AG10803 (cell line): ENCODE measurements at regions not wholly inside any gene's neighbourhood (a gene's known extent, or its start where the extent isn't known, plus 50 kb on each side); places are given as distances from the start of the nearest gene placed in this dataset.
"Not testable (repeated sequence)": the region's sequence is repeated elsewhere in the genome, so short reads cannot be mapped to it uniquely, and the experiment has no call there.

Experiments used
- DNase-seq: peaks from one replicate; pipeline ENCODE4 v3.0.0; 2010; ENCODE audit warnings: low read depth
- H3K4me3 ChIP-seq: 2 replicates; pipeline ENCODE4 v1.5.1; 2011; ENCODE audit warnings: mild to moderate bottlenecking, low read length, control low read depth
- CTCF ChIP-seq: conservative IDR thresholded peaks from 2 replicates; pipeline ENCODE4 v1.5.1; 2011; ENCODE audit warnings: mild to moderate bottlenecking, low read length, control low read depth, inconsistent platforms

- no peak for DNase-seq
- H3K4me3 ChIP-seq, result no peak overlapping the region
- no peak for TF ChIP-seq CTCF
These were observed 235.7 kb downstream of the DSC3 start for GRCh38 chr18:30806823-30807222.

DNA sequence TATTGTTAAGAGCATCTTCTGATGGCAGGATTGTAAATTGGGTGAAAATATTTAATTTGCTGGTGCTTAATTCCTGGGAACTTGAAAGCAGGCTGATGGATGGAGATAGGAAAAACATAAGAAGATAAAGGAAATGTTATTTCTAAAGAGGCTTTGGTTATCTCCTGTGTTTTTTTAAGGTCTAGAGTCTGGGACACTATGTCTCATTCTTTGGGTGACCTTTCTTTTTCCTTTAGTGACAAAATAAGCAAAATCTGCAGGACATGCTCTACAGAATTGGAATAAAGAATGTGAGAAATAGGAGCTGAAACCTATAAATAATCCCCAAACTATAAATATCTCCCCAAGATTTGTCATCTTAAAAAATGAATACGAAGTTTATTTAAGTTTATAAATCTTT is 241.7 kb downstream of the DSC3 start:
- TF ChIP-seq CTCF, result no peak
- no peak overlapping the region for H3K4me3 ChIP-seq
- no peak for DNase-seq

GRCh38 chr18:30792051-30792450 is 250.5 kb downstream of the DSC3 start:
- DNase-seq, result no peak
- no peak overlapping the region for H3K4me3 ChIP-seq
- TF ChIP-seq CTCF, result no peak

GRCh38 chr18:30788411-30788991 is 254.0 kb downstream of the DSC3 start:
- H3K4me3 ChIP-seq, DNase-seq: not testable (repeated sequence)

- no peak for TF ChIP-seq CTCF
- no peak for DNase-seq
These were observed 255.1 kb downstream of the DSC3 start for GRCh38 chr18:30787410-30787809.

DNA sequence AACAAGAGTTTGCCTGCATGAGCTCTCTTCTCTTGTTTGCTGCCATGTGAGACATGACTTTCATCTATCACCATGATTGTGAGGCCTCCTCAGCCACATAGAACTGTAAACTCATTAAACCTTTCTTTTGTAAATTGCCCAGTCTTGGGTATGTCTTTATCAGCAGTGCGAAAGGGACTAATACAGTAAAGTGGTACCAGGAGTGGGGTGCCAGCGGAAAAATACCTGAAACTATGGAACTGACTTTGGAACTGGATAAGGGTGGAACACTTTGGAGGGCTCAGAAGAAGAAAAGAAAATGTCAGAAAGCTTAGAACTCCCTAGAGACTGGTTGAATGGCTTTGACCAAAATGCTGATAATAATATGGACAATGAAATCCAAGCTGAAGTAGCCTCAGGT is 260.9 kb downstream of the DSC3 start:
- TF ChIP-seq CTCF, result no peak
- no peak overlapping the region for H3K4me3 ChIP-seq
- no peak for DNase-seq

More at GRCh38 chr18:30787410-30787809, 255.1 kb downstream of the DSC3 start:
- no peak overlapping the region for H3K4me3 ChIP-seq

DNA sequence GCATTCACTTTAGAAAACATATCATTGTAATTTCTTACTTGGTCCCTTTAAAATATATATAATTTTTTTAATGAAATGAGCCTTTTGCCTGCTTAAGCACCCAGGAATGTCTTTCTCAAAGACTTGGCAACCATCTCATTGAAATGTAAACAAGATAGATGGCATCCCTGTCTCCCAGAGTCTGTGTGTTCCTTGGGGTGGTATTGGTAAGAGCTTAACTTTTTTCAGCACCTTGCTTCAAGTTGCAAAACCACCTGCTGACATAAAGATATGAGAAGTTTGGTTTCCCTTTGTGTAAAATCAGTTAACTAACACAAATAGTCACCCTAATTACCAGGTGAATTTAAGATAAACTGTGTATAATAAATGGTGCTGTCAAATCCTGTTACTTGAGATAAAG is 266.9 kb downstream of the DSC3 start:
- no peak for DNase-seq
- no peak for TF ChIP-seq CTCF
- no peak overlapping the region for H3K4me3 ChIP-seq

DNA sequence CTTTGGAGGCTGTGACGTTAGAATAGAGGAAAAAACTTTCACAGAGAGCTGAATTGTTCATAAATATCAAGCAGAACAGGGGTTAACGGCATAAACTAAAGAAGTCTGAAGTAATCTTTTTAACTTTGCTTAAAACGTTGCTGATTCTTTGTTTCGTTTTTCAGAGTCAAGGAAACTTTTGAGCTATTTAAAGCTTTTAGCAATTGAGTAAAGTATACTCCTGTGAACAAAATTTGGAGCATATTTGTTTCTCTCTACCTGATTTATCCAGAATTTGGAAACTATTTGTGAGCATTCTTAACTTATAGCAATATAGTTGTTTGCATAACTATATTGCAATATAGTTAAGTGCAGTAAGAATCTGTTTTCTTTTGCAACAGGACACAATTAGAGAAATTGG is 270.4 kb downstream of the DSC3 start:
- not testable (repeated sequence) for DNase-seq, H3K4me3 ChIP-seq
